Brain microvascular endothelial cell (primary cell): ENCODE measurements at regions not wholly inside any gene's neighbourhood (a gene's known extent, or its start where the extent isn't known, plus 50 kb on each side); places are given as distances from the start of the nearest gene placed in this dataset.

Experiments
- DNase-seq: peaks from one replicate; pipeline ENCODE4 v3.0.0-alpha.2; 2020
- H3K27ac ChIP-seq: fragments of 250-450 bp; sonication (Bioruptor Pico); 2 replicates; pipeline ENCODE4 v1.5.1; 2020; ENCODE audit warnings: mild to moderate bottlenecking, moderate library complexity
- H3K27me3 ChIP-seq: fragments of 250-450 bp; sonication (Bioruptor Pico); replicated peaks from 2 replicates; pipeline ENCODE4 v1.5.1; 2020; ENCODE audit warnings: mild to moderate bottlenecking
- H3K36me3 ChIP-seq: fragments of 250-450 bp; sonication (Bioruptor Pico); replicated peaks from 2 replicates; pipeline ENCODE4 v1.5.1; 2020; ENCODE audit warnings: mild to moderate bottlenecking
- H3K4me3 ChIP-seq: 2 replicates; pipeline ENCODE4 v1.5.1; 2011; ENCODE audit warnings: low read depth, mild to moderate bottlenecking, control low read depth, low read length, moderate library complexity
- in situ Hi-C: cut with HindIII; loops from 2 replicates; pipeline ENCODE4 v1.10.0; 2017; ENCODE audit warnings: low sequenced_read_pairs, low pct_ligation_motif_present
- TF ChIP-seq, protein P1 (sequence below): IDR thresholded peaks from 2 replicates; pipeline ENCODE4 v1.5.1; 2011; ENCODE audit warnings: low read depth, mild to moderate bottlenecking, moderate library complexity, low read length, control low read depth, inconsistent platforms; ENCODE audit errors: missing control alignments

GRCh38 chr9:108565651-108566378 lies 290.0 kb downstream of the ACTL7B start:
- H3K27me3 ChIP-seq: no peaks in the 10 kb centered on the region
- DNase-seq: peak; percentile 45
- in situ Hi-C loops: no loop called here
- no peak overlapping the region for H3K27ac ChIP-seq
- no peak overlapping the region for H3K4me3 ChIP-seq
- TF ChIP-seq, protein P1, sequence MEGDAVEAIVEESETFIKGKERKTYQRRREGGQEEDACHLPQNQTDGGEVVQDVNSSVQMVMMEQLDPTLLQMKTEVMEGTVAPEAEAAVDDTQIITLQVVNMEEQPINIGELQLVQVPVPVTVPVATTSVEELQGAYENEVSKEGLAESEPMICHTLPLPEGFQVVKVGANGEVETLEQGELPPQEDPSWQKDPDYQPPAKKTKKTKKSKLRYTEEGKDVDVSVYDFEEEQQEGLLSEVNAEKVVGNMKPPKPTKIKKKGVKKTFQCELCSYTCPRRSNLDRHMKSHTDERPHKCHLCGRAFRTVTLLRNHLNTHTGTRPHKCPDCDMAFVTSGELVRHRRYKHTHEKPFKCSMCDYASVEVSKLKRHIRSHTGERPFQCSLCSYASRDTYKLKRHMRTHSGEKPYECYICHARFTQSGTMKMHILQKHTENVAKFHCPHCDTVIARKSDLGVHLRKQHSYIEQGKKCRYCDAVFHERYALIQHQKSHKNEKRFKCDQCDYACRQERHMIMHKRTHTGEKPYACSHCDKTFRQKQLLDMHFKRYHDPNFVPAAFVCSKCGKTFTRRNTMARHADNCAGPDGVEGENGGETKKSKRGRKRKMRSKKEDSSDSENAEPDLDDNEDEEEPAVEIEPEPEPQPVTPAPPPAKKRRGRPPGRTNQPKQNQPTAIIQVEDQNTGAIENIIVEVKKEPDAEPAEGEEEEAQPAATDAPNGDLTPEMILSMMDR: peak; percentile 90
- no peaks in the 10 kb centered on the region for H3K36me3 ChIP-seq

DNA sequence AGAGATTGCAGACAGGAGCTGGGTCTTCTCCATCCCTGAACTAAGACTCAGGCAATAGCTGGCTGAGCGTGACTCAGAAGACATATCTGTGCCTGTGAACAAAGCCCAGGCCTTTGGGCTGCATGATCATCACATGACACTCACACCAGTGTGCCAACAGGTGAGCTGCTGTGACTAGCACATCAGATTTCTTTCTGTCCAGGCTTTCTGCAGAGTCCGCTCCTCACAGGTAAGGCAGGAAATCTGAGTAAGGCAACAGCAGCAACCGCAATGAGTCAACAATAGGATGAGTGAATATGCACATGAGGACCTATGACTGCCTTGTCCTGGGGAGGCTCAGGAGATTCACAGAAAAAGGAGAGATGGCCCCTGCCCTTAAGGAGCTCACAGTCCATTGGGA lies 293.6 kb downstream of the ACTL7B start:
- in situ Hi-C loops: no loop called here
- TF ChIP-seq, protein P1: no peak
- Histone ChIP-seq H3K27ac (no peak overlapping the region), H3K4me3 (no peak overlapping the region), H3K36me3 (no peaks in the 10 kb centered on the region), H3K27me3 (no peaks in the 10 kb centered on the region)
- DNase-seq: no peak

DNA sequence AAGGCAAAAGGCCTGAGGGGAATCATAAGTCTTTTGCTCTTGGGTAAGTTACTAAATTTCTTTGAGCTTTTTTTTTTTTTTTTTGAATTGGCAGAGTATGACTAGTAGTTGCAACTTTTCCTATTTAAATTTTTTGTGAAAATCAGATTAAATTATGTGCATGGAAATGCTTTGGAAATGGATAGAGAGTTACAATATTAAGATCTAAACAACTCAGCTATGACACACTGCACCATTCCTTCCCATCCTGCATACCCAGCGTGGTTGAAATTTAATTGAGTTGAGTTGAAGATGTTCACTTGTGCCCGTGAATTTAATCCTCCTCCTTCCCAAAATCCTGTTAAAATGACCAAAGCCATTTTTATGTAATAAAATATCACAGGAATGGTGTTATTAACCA lies 296.4 kb downstream of the ACTL7B start:
- Histone ChIP-seq H3K27ac (no peak overlapping the region), H3K4me3 (no peak overlapping the region), H3K36me3 (no peaks in the 10 kb centered on the region), H3K27me3 (no peaks in the 10 kb centered on the region)
- no peak for DNase-seq
- in situ Hi-C loops: no loop called here
- TF ChIP-seq, protein P1: no peak

DNA sequence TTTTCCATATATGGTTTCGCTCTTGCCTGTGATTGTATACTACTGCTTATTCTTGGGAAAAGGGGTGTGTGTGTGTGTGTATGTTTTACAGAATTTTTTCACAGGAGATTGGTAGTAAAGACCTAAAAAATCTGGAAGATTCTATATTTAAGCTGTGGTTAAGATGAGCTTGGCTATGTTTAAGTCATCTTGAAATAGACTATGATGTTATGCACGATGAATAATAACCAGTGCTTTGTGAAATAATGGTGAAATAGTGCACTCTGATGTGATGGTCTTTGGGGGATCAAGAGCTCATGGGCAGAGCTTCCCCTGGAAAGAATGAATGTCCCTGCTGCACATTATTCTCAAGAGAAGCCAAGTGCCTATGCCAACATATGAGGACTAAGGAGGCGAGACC lies 301.0 kb downstream of the ACTL7B start:
- in situ Hi-C loops: no loop called here
- no peaks in the 10 kb centered on the region for H3K36me3 ChIP-seq
- H3K4me3 ChIP-seq: no peak overlapping the region
- H3K27ac ChIP-seq: no peak overlapping the region
- TF ChIP-seq, protein P1: no peak
- no peak for DNase-seq
- H3K27me3 ChIP-seq: no peaks in the 10 kb centered on the region

DNA sequence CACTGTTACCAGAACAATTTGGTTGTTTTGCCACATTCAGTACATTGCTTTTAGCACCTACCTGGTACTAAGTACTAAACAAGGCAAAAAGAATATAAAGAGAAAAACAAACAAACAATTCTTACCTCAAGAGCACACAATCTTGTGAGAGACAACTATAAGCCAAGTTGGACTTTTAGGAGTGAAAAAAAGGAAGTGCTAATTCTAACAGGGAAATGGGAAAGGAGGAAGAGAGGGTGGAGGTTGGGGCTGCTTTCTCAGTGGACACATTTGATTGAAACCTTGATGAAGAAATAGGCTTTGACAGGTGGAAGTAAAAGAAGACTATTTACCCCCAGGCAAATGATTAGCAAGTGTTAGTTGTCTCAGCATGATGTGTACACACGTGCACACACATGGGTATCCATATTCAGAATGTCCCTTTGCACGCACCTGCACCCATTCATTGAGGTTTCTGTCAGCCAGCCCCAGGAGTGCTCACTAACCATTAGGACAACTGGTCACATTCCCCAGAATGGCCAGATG lies 302.6 kb downstream of the ACTL7B start:
- no peaks in the 10 kb centered on the region for H3K36me3 ChIP-seq
- in situ Hi-C loops: no loop called here
- H3K27ac ChIP-seq: no peak overlapping the region
- no peak overlapping the region for H3K4me3 ChIP-seq
- TF ChIP-seq, protein P1: no peak
- H3K27me3 ChIP-seq: no peaks in the 10 kb centered on the region
- no peak for DNase-seq
